Neural progenitor cell (in vitro differentiated cells): ENCODE measurements at regions not wholly inside any gene's neighbourhood (a gene's known extent, or its start where the extent isn't known, plus 50 kb on each side); places are given as distances from the start of the nearest gene placed in this dataset.

Experiments
- CTCF ChIP-seq: fragments of 200-600 bp; sonication (generic); IDR thresholded peaks from 2 replicates; pipeline ENCODE4 v1.5.1; 2017; ENCODE audit warnings: antibody characterized with exemption, mild to moderate bottlenecking
- EZH2 ChIP-seq: fragments of 200-600 bp; sonication (generic); IDR thresholded peaks from 2 replicates; pipeline ENCODE4 v1.6.1; 2017; ENCODE audit warnings: antibody characterized with exemption, mild to moderate bottlenecking, moderate library complexity

DNA sequence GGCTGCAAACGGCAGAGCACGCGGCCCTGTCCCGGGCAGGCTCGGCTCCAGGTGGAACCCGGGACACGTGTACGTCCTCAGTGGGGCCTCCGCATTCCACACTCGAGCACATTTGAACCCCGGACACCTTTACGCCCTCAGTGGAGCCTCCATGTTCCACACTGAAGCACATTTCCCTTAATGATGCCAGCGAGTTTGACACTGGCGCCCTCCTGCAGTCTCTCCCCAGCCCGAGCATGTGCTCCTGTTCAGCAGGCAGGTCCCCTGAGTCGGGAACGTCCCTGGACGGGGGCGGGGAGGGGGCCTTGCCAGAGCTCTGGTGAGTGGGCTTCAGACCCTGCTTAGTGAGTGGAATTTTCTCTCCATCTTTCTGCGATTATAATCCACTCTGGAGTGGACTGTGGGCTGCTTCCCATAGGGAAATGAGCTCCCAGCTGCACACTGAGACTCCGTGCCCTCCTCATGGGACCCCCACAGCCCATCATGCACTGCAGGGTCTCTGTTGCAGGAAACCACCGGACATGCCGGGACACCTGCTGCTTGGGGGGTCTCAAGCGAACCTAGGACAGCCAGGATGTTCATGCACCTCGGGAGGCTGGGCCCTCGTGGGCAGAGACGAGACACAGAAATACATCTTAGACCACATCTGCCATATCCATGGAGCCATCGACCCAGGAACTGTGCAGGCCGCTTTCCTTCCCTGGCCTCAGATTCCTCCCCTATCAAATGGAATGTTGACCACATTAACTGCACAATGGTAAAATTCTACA, 70.3 kb upstream of the SNTG2 start:
- TF ChIP-seq CTCF (no peak), EZH2 (no peak)
